ENCODE measurements at regions not wholly inside any gene's neighbourhood (a gene's known extent, or its start where the extent isn't known, plus 50 kb on each side); places are given as distances from the start of the nearest gene placed in this dataset.
"Not testable (repeated sequence)": the region's sequence is repeated elsewhere in the genome, so short reads cannot be mapped to it uniquely, and the experiment has no call there.

DNA sequence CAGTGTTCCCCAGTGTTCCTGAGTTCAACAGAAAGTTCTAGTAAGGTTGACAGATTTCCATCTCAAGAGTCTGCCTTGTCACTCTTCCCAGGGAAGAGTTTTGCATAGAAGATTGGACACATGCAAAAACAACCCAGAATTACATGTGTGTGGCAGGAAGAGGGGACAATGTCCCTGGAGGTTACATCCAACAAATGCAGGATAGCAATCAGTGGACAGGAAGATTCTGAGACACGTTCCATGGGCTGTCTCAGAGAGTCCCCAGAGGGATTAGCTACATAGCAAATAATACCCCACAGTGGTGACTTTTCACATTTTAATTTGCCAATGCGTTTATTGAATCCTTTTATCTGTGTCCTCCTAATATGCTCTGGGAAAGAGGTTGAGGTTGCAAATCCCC lies 321.1 kb upstream of the SPATA31A3 start:
- TF ChIP-seq, protein P1, sequence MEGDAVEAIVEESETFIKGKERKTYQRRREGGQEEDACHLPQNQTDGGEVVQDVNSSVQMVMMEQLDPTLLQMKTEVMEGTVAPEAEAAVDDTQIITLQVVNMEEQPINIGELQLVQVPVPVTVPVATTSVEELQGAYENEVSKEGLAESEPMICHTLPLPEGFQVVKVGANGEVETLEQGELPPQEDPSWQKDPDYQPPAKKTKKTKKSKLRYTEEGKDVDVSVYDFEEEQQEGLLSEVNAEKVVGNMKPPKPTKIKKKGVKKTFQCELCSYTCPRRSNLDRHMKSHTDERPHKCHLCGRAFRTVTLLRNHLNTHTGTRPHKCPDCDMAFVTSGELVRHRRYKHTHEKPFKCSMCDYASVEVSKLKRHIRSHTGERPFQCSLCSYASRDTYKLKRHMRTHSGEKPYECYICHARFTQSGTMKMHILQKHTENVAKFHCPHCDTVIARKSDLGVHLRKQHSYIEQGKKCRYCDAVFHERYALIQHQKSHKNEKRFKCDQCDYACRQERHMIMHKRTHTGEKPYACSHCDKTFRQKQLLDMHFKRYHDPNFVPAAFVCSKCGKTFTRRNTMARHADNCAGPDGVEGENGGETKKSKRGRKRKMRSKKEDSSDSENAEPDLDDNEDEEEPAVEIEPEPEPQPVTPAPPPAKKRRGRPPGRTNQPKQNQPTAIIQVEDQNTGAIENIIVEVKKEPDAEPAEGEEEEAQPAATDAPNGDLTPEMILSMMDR (conservative IDR thresholded peaks at IDR 0.05; ENCODE audit: low read depth, low read length) = not testable (repeated sequence)
- not testable (repeated sequence) for TF ChIP-seq EZH2 (IDR thresholded peaks at IDR 0.05; ENCODE audit: borderline replicate concordance, low read depth, low read length, poor library complexity, severe bottlenecking)

All from A673 (cell line).